ENCODE measurements at regions not wholly inside any gene's neighbourhood (a gene's known extent, or its start where the extent isn't known, plus 50 kb on each side); places are given as distances from the start of the nearest gene placed in this dataset.

GRCh38 chr18:41761333-41762018, 193.6 kb upstream of the PIK3C3 start:
- Histone ChIP-seq H3K4me3 (ENCODE audit: low read depth, low read length) (no peak overlapping the region), H3K27me3 (replicated peaks; ENCODE audit: control insufficient read depth, insufficient read depth, low read length) (no peaks in the 10 kb centered on the region), H3K36me3 (ENCODE audit: control insufficient read depth, insufficient read depth, low read length) (no peaks in the 10 kb centered on the region), H3K9me3 (no peaks in the 10 kb centered on the region), H3K4me1 (no peaks in the 10 kb centered on the region)
- BruUV-seq (replicated peaks) = no TSS peak
- H3K27ac Mint-ChIP-seq (ENCODE audit: unreplicated experiment) = no peak overlapping the region
- ChIA-PET POLR2A (no interaction called here), CTCF (no interaction called here)
- DNase-seq = no peak
- H3K4me1 Mint-ChIP-seq (ENCODE audit: low read depth, unreplicated experiment) = no peaks in the 10 kb centered on the region
- no peaks in the 10 kb centered on the region for H3K36me3 Mint-ChIP-seq (ENCODE audit: insufficient read depth, unreplicated experiment)
- no peaks in the 10 kb centered on the region for H3K9me3 Mint-ChIP-seq (ENCODE audit: unreplicated experiment)
- intact Hi-C loops (cut with micrococcal nuclease; ENCODE audit: unreplicated experiment) = no loop called here
- H3K4me3 Mint-ChIP-seq (ENCODE audit: unreplicated experiment) = no peak overlapping the region
- peaks cover 15% of the 10 kb centered on the region for H3K27me3 Mint-ChIP-seq (ENCODE audit: insufficient read depth, unreplicated experiment)
- no peak for TF ChIP-seq CTCF (IDR thresholded peaks at IDR 0.05; ENCODE audit: insufficient read depth in 1 of 2, low read depth in 1 of 2, low read length in 1 of 2, severe bottlenecking in 1 of 2, unreplicated experiment in 1 of 2)

GRCh38 chr18:41758534-41758933, 196.5 kb upstream of the PIK3C3 start:
- no peak for DNase-seq
- no peaks in the 10 kb centered on the region for H3K9me3 ChIP-seq
- H3K4me3 ChIP-seq (ENCODE audit: low read depth, low read length) = no peak overlapping the region
- TF ChIP-seq CTCF (IDR thresholded peaks at IDR 0.05; ENCODE audit: insufficient read depth in 1 of 2, low read depth in 1 of 2, low read length in 1 of 2, severe bottlenecking in 1 of 2, unreplicated experiment in 1 of 2) = no peak
- no peak overlapping the region for H3K27ac Mint-ChIP-seq (ENCODE audit: unreplicated experiment)
- H3K9me3 Mint-ChIP-seq (ENCODE audit: unreplicated experiment) = no peaks in the 10 kb centered on the region
- no peaks in the 10 kb centered on the region for H3K36me3 Mint-ChIP-seq (ENCODE audit: insufficient read depth, unreplicated experiment)
- no peak overlapping the region for H3K4me3 Mint-ChIP-seq (ENCODE audit: unreplicated experiment)
- H3K27me3 Mint-ChIP-seq (ENCODE audit: insufficient read depth, unreplicated experiment) = peaks cover 20% of the 10 kb centered on the region
- no TSS peak for BruUV-seq (replicated peaks)
- POLR2A ChIA-PET = no interaction called here
- CTCF ChIA-PET = no interaction called here
- H3K4me1 ChIP-seq = no peaks in the 10 kb centered on the region
- no peaks in the 10 kb centered on the region for H3K36me3 ChIP-seq (ENCODE audit: control insufficient read depth, insufficient read depth, low read length)
- intact Hi-C loops (cut with micrococcal nuclease; ENCODE audit: unreplicated experiment) = no loop called here
- no peaks in the 10 kb centered on the region for H3K4me1 Mint-ChIP-seq (ENCODE audit: low read depth, unreplicated experiment)
- H3K27me3 ChIP-seq (replicated peaks; ENCODE audit: control insufficient read depth, insufficient read depth, low read length) = no peaks in the 10 kb centered on the region

GRCh38 chr18:41756141-41756540, 198.9 kb upstream of the PIK3C3 start:
- POLR2A ChIA-PET = no interaction called here
- no peaks in the 10 kb centered on the region for H3K9me3 ChIP-seq

More at GRCh38 chr18:41756141-41756540, 198.9 kb upstream of the PIK3C3 start:
- peaks cover 26% of the 10 kb centered on the region for H3K27me3 Mint-ChIP-seq (ENCODE audit: insufficient read depth, unreplicated experiment)
- H3K36me3 Mint-ChIP-seq (ENCODE audit: insufficient read depth, unreplicated experiment) = no peaks in the 10 kb centered on the region
- no TSS peak for BruUV-seq (replicated peaks)
- H3K9me3 Mint-ChIP-seq (ENCODE audit: unreplicated experiment) = no peaks in the 10 kb centered on the region
- Histone ChIP-seq H3K4me3 (ENCODE audit: low read depth, low read length) (no peak overlapping the region), H3K4me1 (no peaks in the 10 kb centered on the region), H3K27me3 (replicated peaks; ENCODE audit: control insufficient read depth, insufficient read depth, low read length) (no peaks in the 10 kb centered on the region), H3K36me3 (ENCODE audit: control insufficient read depth, insufficient read depth, low read length) (no peaks in the 10 kb centered on the region)
- intact Hi-C loops (cut with micrococcal nuclease; ENCODE audit: unreplicated experiment) = no loop called here
- no peak overlapping the region for H3K27ac Mint-ChIP-seq (ENCODE audit: unreplicated experiment)
- no peaks in the 10 kb centered on the region for H3K4me1 Mint-ChIP-seq (ENCODE audit: low read depth, unreplicated experiment)
- CTCF ChIA-PET = no interaction called here
- no peak overlapping the region for H3K4me3 Mint-ChIP-seq (ENCODE audit: unreplicated experiment)
- no peak for TF ChIP-seq CTCF (IDR thresholded peaks at IDR 0.05; ENCODE audit: insufficient read depth in 1 of 2, low read depth in 1 of 2, low read length in 1 of 2, severe bottlenecking in 1 of 2, unreplicated experiment in 1 of 2)
- DNase-seq = no peak

Data from Caco-2 (cell line).